Activated CD8-positive, alpha-beta T cell treated with anti-CD3 and anti-CD28 coated beads, Interleukin-2, amount 10 ng/mL, durations not matched to agents 7 days and 5 days (primary cell): ENCODE measurements at regions not wholly inside any gene's neighbourhood (a gene's known extent, or its start where the extent isn't known, plus 50 kb on each side); places are given as distances from the start of the nearest gene placed in this dataset.
"Not testable (repeated sequence)": the region's sequence is repeated elsewhere in the genome, so short reads cannot be mapped to it uniquely, and the experiment has no call there.

Experiments used
- ATAC-seq: fragments of 150-1000 bp; cut with Tn5 transposase; one replicate; pipeline ENCODE4 v1.10.0; 2021; ENCODE audit warnings: moderate library complexity
- CTCF ChIA-PET: fragments of 350-600 bp; sonication (Branson Sonifier 250); formaldehyde crosslinking; loops from one replicate; lab custom pipeline; 2021; ENCODE audit warnings: antibody characterized with exemption; lab: Charles Lee
- POLR2A ChIA-PET: fragments of 350-600 bp; sonication (Branson Sonifier 250); formaldehyde crosslinking; loops from one replicate; lab custom pipeline; 2021; ENCODE audit warnings: antibody characterized with exemption; lab: Charles Lee
- DNase-seq: peaks from one replicate; pipeline ENCODE4 v3.0.0-alpha.2; 2020
- H3K27ac Mint-ChIP-seq: one replicate; pipeline ENCODE4 v1.8.0; 2021; ENCODE audit warnings: mild to moderate bottlenecking, mixed read lengths
- H3K27me3 Mint-ChIP-seq: one replicate; pipeline ENCODE4 v1.8.0; 2021; ENCODE audit warnings: low read depth, mixed read lengths
- H3K36me3 Mint-ChIP-seq: one replicate; pipeline ENCODE4 v1.8.0; 2021; ENCODE audit warnings: low read depth, mixed read lengths
- H3K4me1 Mint-ChIP-seq: one replicate; pipeline ENCODE4 v1.8.0; 2021; ENCODE audit warnings: low read depth, mixed read lengths
- H3K4me3 Mint-ChIP-seq: one replicate; pipeline ENCODE4 v1.8.0; 2021; ENCODE audit warnings: mild to moderate bottlenecking, mixed read lengths
- H3K9me3 Mint-ChIP-seq: one replicate; pipeline ENCODE4 v1.8.0; 2022; ENCODE audit warnings: mixed read lengths; ENCODE audit not compliant: insufficient read depth

DNA sequence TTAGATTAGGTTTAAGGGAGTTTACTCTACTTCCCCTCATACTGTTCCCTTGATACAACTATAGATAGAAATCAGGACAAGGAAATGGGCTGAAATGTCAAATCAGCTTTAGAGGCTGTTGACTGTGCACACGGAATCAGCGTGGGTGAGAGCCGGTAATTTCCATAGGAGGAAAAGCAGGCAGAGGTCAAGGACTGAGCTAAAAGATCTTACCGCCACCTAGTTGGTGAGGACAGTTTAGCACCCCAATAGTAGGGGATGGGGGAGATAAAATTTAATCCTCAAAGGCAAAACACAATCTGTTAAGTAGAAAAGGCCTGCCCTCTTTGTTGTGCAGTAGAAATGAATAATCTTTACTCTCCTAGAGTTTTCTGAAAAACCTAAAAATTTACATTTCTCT, 1154.5 kb upstream of the CHAC2 start:
- ChIA-PET POLR2A (no interaction called here), CTCF (no interaction called here)
- H3K27me3 Mint-ChIP-seq: no peaks in the 10 kb centered on the region
- ATAC-seq: no peak
- H3K4me1 Mint-ChIP-seq: no peaks in the 10 kb centered on the region
- H3K9me3 Mint-ChIP-seq: peaks cover 13% of the 10 kb centered on the region
- no peak overlapping the region for H3K4me3 Mint-ChIP-seq
- no peak overlapping the region for H3K27ac Mint-ChIP-seq
- no peaks in the 10 kb centered on the region for H3K36me3 Mint-ChIP-seq
- no peak for DNase-seq

- Mint-ChIP-seq H3K4me3 (no peak overlapping the region), H3K9me3 (peaks cover 13% of the 10 kb centered on the region), H3K36me3 (no peaks in the 10 kb centered on the region), H3K27me3 (no peaks in the 10 kb centered on the region), H3K27ac (no peak overlapping the region), H3K4me1 (no peaks in the 10 kb centered on the region)
- CTCF ChIA-PET: no interaction called here
- POLR2A ChIA-PET: no interaction called here
- ATAC-seq (no peak), DNase-seq (no peak)
These were observed 1155.8 kb upstream of the CHAC2 start for GRCh38 chr2:52611759-52612158.

DNA sequence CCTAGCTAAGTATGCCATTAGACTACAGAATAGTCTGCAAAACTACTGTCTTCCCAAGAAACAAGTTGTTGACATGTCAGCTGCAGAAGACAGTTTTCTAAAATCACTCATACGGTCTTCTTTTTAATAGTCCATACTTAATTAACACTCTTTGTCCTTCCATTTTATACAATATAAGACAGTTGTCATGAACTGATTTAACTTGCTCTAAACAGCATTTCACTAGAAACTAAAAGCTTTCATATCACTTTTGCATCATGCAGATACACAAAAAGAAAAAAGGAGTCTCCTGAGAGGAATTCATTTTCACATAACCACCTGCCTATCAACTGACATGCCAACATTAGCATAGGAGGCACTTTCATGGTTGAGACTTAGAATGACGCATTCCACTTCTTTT, 1159.6 kb upstream of the CHAC2 start:
- no peaks in the 10 kb centered on the region for H3K4me1 Mint-ChIP-seq
- ChIA-PET POLR2A (no interaction called here), CTCF (no interaction called here)
- H3K27me3 Mint-ChIP-seq: no peaks in the 10 kb centered on the region
- ATAC-seq (no peak), DNase-seq (no peak)
- H3K27ac Mint-ChIP-seq: no peak overlapping the region
- no peaks in the 10 kb centered on the region for H3K36me3 Mint-ChIP-seq
- peaks cover 6% of the 10 kb centered on the region for H3K9me3 Mint-ChIP-seq
- H3K4me3 Mint-ChIP-seq: no peak overlapping the region

DNA sequence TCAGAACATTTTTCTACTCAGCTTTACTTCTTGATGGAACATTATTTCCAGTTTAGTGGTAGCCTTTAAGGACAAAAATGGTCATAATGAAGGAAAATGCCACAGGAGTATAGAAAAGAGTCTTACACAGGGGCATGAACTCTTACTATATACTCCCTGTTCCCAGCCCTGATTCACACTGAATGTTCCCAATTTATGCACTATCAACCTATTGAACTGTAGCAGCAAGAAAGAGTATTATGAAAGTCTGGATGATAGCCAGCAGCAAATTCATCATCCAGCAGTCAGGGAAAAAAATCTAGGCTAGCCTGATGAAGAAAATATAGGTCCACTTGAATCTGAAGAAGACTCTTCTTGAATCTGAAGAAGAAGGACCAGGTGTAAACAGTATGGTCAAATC, 1170.3 kb upstream of the CHAC2 start:
- Mint-ChIP-seq H3K4me1 (no peaks in the 10 kb centered on the region), H3K9me3 (peaks cover 22% of the 10 kb centered on the region), H3K27me3 (no peaks in the 10 kb centered on the region), H3K27ac (no peak overlapping the region), H3K36me3 (no peaks in the 10 kb centered on the region), H3K4me3 (no peak overlapping the region)
- ATAC-seq (no peak), DNase-seq (no peak)
- ChIA-PET POLR2A (no interaction called here), CTCF (no interaction called here)

GRCh38 chr2:52594026-52594425, 1173.6 kb upstream of the CHAC2 start:
- Mint-ChIP-seq H3K4me1 (no peaks in the 10 kb centered on the region), H3K9me3 (peaks cover 26% of the 10 kb centered on the region), H3K27me3 (no peaks in the 10 kb centered on the region), H3K4me3 (no peak overlapping the region), H3K36me3 (no peaks in the 10 kb centered on the region), H3K27ac (no peak overlapping the region)
- CTCF ChIA-PET: no interaction called here
- no peak for DNase-seq
- ATAC-seq: no peak
- POLR2A ChIA-PET: no interaction called here

- H3K27ac Mint-ChIP-seq, CTCF ChIA-PET, POLR2A ChIA-PET, H3K4me3 Mint-ChIP-seq, H3K27me3 Mint-ChIP-seq, DNase-seq, H3K36me3 Mint-ChIP-seq, H3K4me1 Mint-ChIP-seq, ATAC-seq: not testable (repeated sequence)
- H3K9me3 Mint-ChIP-seq: peaks cover 23% of the 10 kb centered on the region
These were observed 1183.5 kb upstream of the CHAC2 start for GRCh38 chr2:52584071-52584470.

- H3K36me3 Mint-ChIP-seq: peaks cover 3% of the 10 kb centered on the region
- POLR2A ChIA-PET: no interaction called here
- no peak overlapping the region for H3K4me3 Mint-ChIP-seq
- H3K27me3 Mint-ChIP-seq: no peaks in the 10 kb centered on the region
- H3K9me3 Mint-ChIP-seq: peaks cover 41% of the 10 kb centered on the region
- DNase-seq: no peak
- H3K27ac Mint-ChIP-seq: no peak overlapping the region
- no peaks in the 10 kb centered on the region for H3K4me1 Mint-ChIP-seq
- CTCF ChIA-PET: no interaction called here
- ATAC-seq: no peak
These were observed 1195.1 kb upstream of the CHAC2 start for GRCh38 chr2:52572469-52572894.

GRCh38 chr2:52571380-52572347, 1195.9 kb upstream of the CHAC2 start:
- DNase-seq: no peak

GRCh38 chr2:52570716-52571115, 1196.9 kb upstream of the CHAC2 start:
- ChIA-PET POLR2A (no interaction called here), CTCF (no interaction called here)
- no peaks in the 10 kb centered on the region for H3K27me3 Mint-ChIP-seq
- no peak for ATAC-seq
- no peaks in the 10 kb centered on the region for H3K4me1 Mint-ChIP-seq
- DNase-seq: no peak
- no peak overlapping the region for H3K27ac Mint-ChIP-seq
- peaks cover 3% of the 10 kb centered on the region for H3K36me3 Mint-ChIP-seq
- H3K9me3 Mint-ChIP-seq: peaks cover 39% of the 10 kb centered on the region
- no peak overlapping the region for H3K4me3 Mint-ChIP-seq

More at GRCh38 chr2:52571380-52572347, 1195.9 kb upstream of the CHAC2 start:
- CTCF ChIA-PET: no interaction called here
- Mint-ChIP-seq H3K27ac (no peak overlapping the region), H3K4me1 (no peaks in the 10 kb centered on the region), H3K36me3 (peaks cover 3% of the 10 kb centered on the region), H3K27me3 (no peaks in the 10 kb centered on the region), H3K4me3 (no peak overlapping the region), H3K9me3 (peaks cover 39% of the 10 kb centered on the region)
- no peak for ATAC-seq
- POLR2A ChIA-PET: no interaction called here

DNA sequence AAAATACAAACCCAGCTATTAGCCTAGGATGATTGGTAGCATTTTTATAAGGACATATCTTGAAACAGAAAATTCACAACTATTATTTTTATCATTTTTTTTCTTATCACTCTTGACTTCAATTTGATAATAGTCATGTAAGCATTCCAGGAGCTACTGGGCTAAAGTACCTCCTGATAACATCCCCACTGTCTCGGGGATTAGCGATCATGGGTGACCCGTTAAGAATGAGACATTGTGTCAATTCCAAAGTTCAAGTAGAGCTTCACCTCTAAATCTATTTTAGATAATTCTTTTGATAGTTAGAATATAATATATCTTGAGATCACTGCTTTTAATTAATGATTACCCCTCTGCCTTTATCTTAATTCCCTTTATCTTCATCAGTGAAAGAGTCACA, 1204.5 kb upstream of the CHAC2 start:
- ATAC-seq (no peak), DNase-seq (no peak)
- Mint-ChIP-seq H3K27me3 (no peaks in the 10 kb centered on the region), H3K27ac (no peak overlapping the region), H3K36me3 (no peaks in the 10 kb centered on the region), H3K9me3 (peaks cover 32% of the 10 kb centered on the region), H3K4me1 (no peaks in the 10 kb centered on the region), H3K4me3 (no peak overlapping the region)
- ChIA-PET POLR2A (no interaction called here), CTCF (no interaction called here)

DNA sequence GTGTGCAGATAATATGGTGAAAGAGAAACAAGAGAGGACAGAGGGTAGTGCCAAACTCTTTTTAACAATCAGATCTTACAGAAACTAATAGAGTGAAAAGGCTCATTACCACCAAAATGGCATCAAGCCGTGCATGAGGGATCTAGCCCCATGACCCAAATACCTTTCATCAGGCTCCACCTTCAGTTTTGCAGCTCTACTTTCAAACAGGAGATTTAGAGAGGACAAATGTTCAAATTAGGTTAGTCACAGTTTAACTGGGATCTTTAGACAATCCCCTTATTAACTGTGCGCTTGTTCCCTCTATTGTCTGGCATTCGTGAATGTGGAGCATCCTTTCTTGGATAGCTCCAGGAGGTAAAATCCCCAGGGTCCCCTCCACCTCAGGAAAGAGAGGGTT, 1209.3 kb upstream of the CHAC2 start:
- DNase-seq: no peak
- Mint-ChIP-seq H3K4me3 (no peak overlapping the region), H3K4me1 (no peaks in the 10 kb centered on the region), H3K36me3 (no peaks in the 10 kb centered on the region), H3K9me3 (peaks cover 11% of the 10 kb centered on the region), H3K27me3 (no peaks in the 10 kb centered on the region), H3K27ac (no peak overlapping the region)
- no peak for ATAC-seq
- ChIA-PET CTCF (no interaction called here), POLR2A (no interaction called here)

DNA sequence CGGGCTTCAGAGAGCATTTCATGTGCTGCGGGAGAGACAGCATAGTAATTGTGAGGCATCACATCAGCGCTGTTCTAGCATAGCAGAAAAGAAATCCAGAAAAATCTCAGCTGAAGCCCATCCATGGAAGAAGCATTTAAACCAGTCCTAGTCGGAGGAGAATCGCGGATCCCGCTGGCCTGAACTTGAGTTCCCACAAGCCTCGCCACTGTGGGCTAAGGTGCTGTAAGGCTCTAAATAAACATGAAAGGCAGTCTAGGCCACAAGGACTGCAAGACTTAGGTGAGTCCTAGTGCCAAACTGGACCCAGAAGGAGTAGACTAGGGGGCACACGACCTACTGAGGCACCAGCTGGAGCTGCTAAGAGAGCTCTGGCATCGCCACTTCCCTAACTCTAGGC, 1225.3 kb upstream of the CHAC2 start:
- H3K36me3 Mint-ChIP-seq: no peaks in the 10 kb centered on the region
- no peaks in the 10 kb centered on the region for H3K27me3 Mint-ChIP-seq
- CTCF ChIA-PET: no interaction called here
- H3K27ac Mint-ChIP-seq: no peak overlapping the region
- no peak for ATAC-seq
- DNase-seq: no peak
- H3K4me3 Mint-ChIP-seq: no peak overlapping the region
- H3K4me1 Mint-ChIP-seq: no peaks in the 10 kb centered on the region
- POLR2A ChIA-PET: no interaction called here
- H3K9me3 Mint-ChIP-seq: peaks cover 4% of the 10 kb centered on the region
